Loucy (cell line): ENCODE measurements at regions not wholly inside any gene's neighbourhood (a gene's known extent, or its start where the extent isn't known, plus 50 kb on each side); places are given as distances from the start of the nearest gene placed in this dataset.

ENCODE experiments used
- H2AFZ ChIP-seq: fragments of 200-600 bp; sonication (generic); 2 replicates; pipeline ENCODE4 v1.6.0; 2016; ENCODE audit warnings: antibody characterized with exemption, mild to moderate bottlenecking, low read length, moderate library complexity
- H3F3A ChIP-seq: fragments of 200-600 bp; 2 replicates; pipeline ENCODE4 v1.6.0; 2016; ENCODE audit warnings: antibody characterized with exemption, low read depth, mild to moderate bottlenecking
- H3K27me3 ChIP-seq: fragments of 200-600 bp; sonication (generic); 2 replicates; pipeline ENCODE4 v1.6.1; 2014; ENCODE audit warnings: low read length, mild to moderate bottlenecking; ENCODE audit not compliant: insufficient read depth, poor library complexity, severe bottlenecking
- H3K36me3 ChIP-seq: fragments of 200-600 bp; sonication (generic); 2 replicates; pipeline ENCODE4 v1.6.1; 2016; ENCODE audit warnings: low read length; ENCODE audit not compliant: insufficient read depth
- H3K4me1 ChIP-seq: fragments of 200-600 bp; sonication (generic); 2 replicates; pipeline ENCODE4 v1.5.1; 2014; ENCODE audit warnings: low read length, mild to moderate bottlenecking; ENCODE audit not compliant: insufficient read depth, poor library complexity, severe bottlenecking
- H3K4me2 ChIP-seq: fragments of 200-600 bp; sonication (generic); 2 replicates; pipeline ENCODE4 v1.6.0; 2014; ENCODE audit warnings: antibody characterized with exemption, low read length, low read depth, mild to moderate bottlenecking; ENCODE audit not compliant: poor library complexity, severe bottlenecking
- H3K4me3 ChIP-seq: fragments of 200-600 bp; sonication (generic); 2 replicates; pipeline ENCODE4 v1.5.1; 2014; ENCODE audit warnings: low read length, mild to moderate bottlenecking, mixed read lengths; ENCODE audit not compliant: poor library complexity, severe bottlenecking
- H3K79me2 ChIP-seq: fragments of 200-600 bp; sonication (generic); 2 replicates; pipeline ENCODE4 v1.6.1; 2014; ENCODE audit warnings: low read length; ENCODE audit not compliant: insufficient read depth
- H3K9ac ChIP-seq: fragments of 200-600 bp; sonication (generic); 2 replicates; pipeline ENCODE4 v1.6.0; 2014; ENCODE audit warnings: mild to moderate bottlenecking, low read depth, low read length, moderate library complexity; ENCODE audit not compliant: poor library complexity, severe bottlenecking
- H3K9me2 ChIP-seq: fragments of 200-600 bp; sonication (generic); replicated peaks from 2 replicates; pipeline ENCODE4 v1.6.1; 2016; ENCODE audit warnings: low read depth, low read length, mixed read lengths
- H3K9me3 ChIP-seq: fragments of 200-600 bp; sonication (generic); 2 replicates; pipeline ENCODE4 v1.6.1; 2014; ENCODE audit warnings: mild to moderate bottlenecking, antibody characterized with exemption, low read length, low read depth; ENCODE audit not compliant: insufficient read depth
- H4K20me1 ChIP-seq: fragments of 200-600 bp; sonication (generic); 2 replicates; pipeline ENCODE4 v1.6.0; 2014; ENCODE audit warnings: antibody characterized with exemption, low read length, mild to moderate bottlenecking; ENCODE audit not compliant: insufficient read depth, poor library complexity, severe bottlenecking
- EZH2phosphoT487 ChIP-seq: fragments of 200-600 bp; IDR thresholded peaks from 2 replicates; pipeline ENCODE4 v1.6.1; 2018; ENCODE audit warnings: antibody characterized with exemption, mild to moderate bottlenecking, moderate library complexity, borderline replicate concordance
- TF ChIP-seq, protein P1 (sequence below): fragments of 200-600 bp; sonication (generic); conservative IDR thresholded peaks from 2 replicates; pipeline ENCODE4 v1.5.1; 2014; ENCODE audit warnings: mild to moderate bottlenecking, antibody characterized with exemption, low read length

DNA sequence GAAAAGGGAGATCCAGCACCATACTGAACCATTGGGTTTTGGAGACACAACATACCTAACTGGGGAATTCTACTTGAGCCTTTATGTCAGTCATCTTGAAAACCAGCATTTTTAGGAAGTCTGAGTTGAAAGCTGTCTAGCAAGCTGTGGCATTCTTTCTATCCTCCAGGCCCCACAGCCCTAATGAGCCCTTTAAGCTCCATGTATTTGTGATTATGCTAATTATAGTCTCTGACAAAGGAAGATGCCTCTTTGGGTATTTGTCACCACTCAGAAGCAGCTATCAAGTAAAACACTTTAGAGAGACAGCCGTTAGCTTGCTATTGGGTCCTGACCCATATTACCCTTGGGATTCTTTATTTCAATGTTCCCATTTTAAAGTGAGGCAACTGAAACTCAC, 159.5 kb upstream of the MANEA start:
- Histone ChIP-seq H3K4me2 (no peak overlapping the region), H3F3A (no peaks in the 10 kb centered on the region), H4K20me1 (no peaks in the 10 kb centered on the region), H3K79me2 (no peaks in the 10 kb centered on the region), H3K36me3 (no peaks in the 10 kb centered on the region), H2AFZ (no peak overlapping the region), H3K4me3 (no peak overlapping the region), H3K4me1 (no peaks in the 10 kb centered on the region), H3K27me3 (no peaks in the 10 kb centered on the region), H3K9ac (no peak overlapping the region), H3K9me2 (no peaks in the 10 kb centered on the region), H3K9me3 (peaks cover 5% of the 10 kb centered on the region; the same call in 1 of the 2 replicates)
- TF ChIP-seq, protein P1, sequence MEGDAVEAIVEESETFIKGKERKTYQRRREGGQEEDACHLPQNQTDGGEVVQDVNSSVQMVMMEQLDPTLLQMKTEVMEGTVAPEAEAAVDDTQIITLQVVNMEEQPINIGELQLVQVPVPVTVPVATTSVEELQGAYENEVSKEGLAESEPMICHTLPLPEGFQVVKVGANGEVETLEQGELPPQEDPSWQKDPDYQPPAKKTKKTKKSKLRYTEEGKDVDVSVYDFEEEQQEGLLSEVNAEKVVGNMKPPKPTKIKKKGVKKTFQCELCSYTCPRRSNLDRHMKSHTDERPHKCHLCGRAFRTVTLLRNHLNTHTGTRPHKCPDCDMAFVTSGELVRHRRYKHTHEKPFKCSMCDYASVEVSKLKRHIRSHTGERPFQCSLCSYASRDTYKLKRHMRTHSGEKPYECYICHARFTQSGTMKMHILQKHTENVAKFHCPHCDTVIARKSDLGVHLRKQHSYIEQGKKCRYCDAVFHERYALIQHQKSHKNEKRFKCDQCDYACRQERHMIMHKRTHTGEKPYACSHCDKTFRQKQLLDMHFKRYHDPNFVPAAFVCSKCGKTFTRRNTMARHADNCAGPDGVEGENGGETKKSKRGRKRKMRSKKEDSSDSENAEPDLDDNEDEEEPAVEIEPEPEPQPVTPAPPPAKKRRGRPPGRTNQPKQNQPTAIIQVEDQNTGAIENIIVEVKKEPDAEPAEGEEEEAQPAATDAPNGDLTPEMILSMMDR: no peak
- no peak for TF ChIP-seq EZH2phosphoT487

- Histone ChIP-seq H3K9me2 (no peaks in the 10 kb centered on the region), H3K27me3 (no peaks in the 10 kb centered on the region), H3F3A (no peaks in the 10 kb centered on the region)
These were observed 156.5 kb upstream of the MANEA start for GRCh38 chr6:95420792-95421191.

DNA sequence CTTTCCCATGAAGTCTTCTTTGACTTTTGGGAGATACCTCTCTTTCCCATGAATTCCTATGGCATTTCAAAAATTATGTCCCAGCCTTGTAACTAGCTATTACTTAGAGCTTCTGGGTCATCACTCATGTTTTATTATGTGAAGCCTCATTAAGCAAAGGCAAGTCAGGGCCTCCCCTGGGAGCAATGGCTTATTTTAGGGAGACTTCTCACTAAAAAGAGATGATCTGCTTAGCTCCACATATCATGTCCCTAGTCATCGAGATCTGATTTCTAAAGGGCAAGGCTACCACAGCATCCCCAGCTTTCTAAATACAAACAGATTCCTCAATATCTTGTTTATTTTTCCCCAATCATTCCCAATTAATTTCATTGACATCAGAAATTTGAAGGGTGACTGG, 154.0 kb upstream of the MANEA start:
- Histone ChIP-seq H3F3A (no peaks in the 10 kb centered on the region), H3K27me3 (no peaks in the 10 kb centered on the region), H2AFZ (no peak overlapping the region), H3K9ac (no peak overlapping the region), H3K4me1 (no peaks in the 10 kb centered on the region), H3K79me2 (no peaks in the 10 kb centered on the region), H4K20me1 (no peaks in the 10 kb centered on the region), H3K4me2 (no peak overlapping the region), H3K9me3 (peaks cover 5% of the 10 kb centered on the region; the same call in 1 of the 2 replicates), H3K4me3 (no peak overlapping the region), H3K36me3 (no peaks in the 10 kb centered on the region), H3K9me2 (no peaks in the 10 kb centered on the region)
- TF ChIP-seq EZH2phosphoT487: no peak
- TF ChIP-seq, protein P1: no peak

More at GRCh38 chr6:95420792-95421191, 156.5 kb upstream of the MANEA start:
- H3K9ac ChIP-seq: no peak overlapping the region
- H4K20me1 ChIP-seq: no peaks in the 10 kb centered on the region
- TF ChIP-seq, protein P1: no peak
- TF ChIP-seq EZH2phosphoT487: no peak
- no peaks in the 10 kb centered on the region for H3K4me1 ChIP-seq
- H3K36me3 ChIP-seq: no peaks in the 10 kb centered on the region
- no peak overlapping the region for H2AFZ ChIP-seq
- H3K4me2 ChIP-seq: no peak overlapping the region
- no peak overlapping the region for H3K4me3 ChIP-seq
- H3K9me3 ChIP-seq: peaks cover 5% of the 10 kb centered on the region; the same call in 1 of the 2 replicates
- no peaks in the 10 kb centered on the region for H3K79me2 ChIP-seq
